ENCODE measurements at regions not wholly inside any gene's neighbourhood (a gene's known extent, or its start where the extent isn't known, plus 50 kb on each side); places are given as distances from the start of the nearest gene placed in this dataset.

DNA sequence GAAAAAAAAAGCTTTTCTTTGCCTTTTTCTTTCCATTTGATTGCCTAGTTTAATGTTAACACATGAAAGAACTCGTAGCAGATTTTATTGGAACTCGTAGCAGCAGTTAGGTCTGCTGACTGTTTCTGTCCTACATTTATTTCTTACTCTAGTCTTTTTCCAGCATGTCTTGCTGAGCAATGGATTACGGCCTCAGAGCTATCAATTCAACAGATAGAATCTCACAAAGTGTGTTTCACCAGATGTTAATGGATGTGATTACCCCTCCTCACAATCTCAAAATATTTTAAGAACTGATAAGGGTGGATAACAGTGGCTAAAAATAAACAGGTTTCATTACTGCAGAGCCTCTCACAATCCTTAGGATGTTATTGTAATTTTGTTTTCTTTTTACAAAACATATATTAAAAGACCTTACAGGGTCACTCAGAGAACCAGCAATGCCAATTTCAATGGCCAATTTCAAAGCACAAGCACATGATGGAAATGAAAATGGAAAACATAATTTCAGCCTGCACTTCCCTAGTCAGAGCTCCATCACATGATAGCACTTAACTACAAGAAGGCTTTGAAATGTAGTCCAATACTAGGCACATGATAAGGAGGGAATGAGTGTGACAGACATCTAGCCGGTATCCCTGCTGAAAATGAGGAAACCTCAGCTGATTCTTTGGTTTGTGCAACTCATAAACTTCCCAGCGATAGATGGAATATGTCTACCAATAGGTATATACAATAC lies 838.1 kb upstream of the SEMA6D start:
- TF ChIP-seq FOXK2 (IDR thresholded peaks at IDR 0.05) (no peak), RELB (IDR thresholded peaks at IDR 0.05; ENCODE audit: low read depth) (no peak), ZNF274 (IDR thresholded peaks at IDR 0.05; ENCODE audit: insufficient read depth, insufficient read length) (no peak), HCFC1 (IDR thresholded peaks at IDR 0.05; ENCODE audit: low read length) (no peak), NFYA (IDR thresholded peaks at IDR 0.05; ENCODE audit: borderline replicate concordance, low read depth, low read length) (no peak), BCLAF1 (IDR thresholded peaks at IDR 0.05) (no peak), BRCA1 (IDR thresholded peaks at IDR 0.05; ENCODE audit: low read depth, low read length) (no peak), SP1 (IDR thresholded peaks at IDR 0.05; ENCODE audit: low read depth, low read length) (no peak), POLR2AphosphoS2 (IDR thresholded peaks at IDR 0.05; ENCODE audit: low read depth, low read length) (no peak), BCL11A (IDR thresholded peaks at IDR 0.05; ENCODE audit: low read depth, low read length) (no peak), RFX5 (IDR thresholded peaks at IDR 0.05; ENCODE audit: low read depth, low read length) (no peak), FOS (IDR thresholded peaks at IDR 0.05; ENCODE audit: borderline replicate concordance, extremely low read depth, insufficient read length) (no peak), BMI1 (IDR thresholded peaks at IDR 0.05; ENCODE audit: borderline replicate concordance) (no peak)
- TF ChIP-seq, protein P1, sequence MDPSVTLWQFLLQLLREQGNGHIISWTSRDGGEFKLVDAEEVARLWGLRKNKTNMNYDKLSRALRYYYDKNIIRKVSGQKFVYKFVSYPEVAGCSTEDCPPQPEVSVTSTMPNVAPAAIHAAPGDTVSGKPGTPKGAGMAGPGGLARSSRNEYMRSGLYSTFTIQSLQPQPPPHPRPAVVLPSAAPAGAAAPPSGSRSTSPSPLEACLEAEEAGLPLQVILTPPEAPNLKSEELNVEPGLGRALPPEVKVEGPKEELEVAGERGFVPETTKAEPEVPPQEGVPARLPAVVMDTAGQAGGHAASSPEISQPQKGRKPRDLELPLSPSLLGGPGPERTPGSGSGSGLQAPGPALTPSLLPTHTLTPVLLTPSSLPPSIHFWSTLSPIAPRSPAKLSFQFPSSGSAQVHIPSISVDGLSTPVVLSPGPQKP (IDR thresholded peaks at IDR 0.05; ENCODE audit: low read depth, low read length): no peak
- TF ChIP-seq, protein P2, sequence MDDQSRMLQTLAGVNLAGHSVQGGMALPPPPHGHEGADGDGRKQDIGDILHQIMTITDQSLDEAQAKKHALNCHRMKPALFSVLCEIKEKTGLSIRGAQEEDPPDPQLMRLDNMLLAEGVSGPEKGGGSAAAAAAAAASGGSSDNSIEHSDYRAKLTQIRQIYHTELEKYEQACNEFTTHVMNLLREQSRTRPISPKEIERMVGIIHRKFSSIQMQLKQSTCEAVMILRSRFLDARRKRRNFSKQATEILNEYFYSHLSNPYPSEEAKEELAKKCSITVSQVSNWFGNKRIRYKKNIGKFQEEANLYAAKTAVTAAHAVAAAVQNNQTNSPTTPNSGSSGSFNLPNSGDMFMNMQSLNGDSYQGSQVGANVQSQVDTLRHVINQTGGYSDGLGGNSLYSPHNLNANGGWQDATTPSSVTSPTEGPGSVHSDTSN (IDR thresholded peaks at IDR 0.05; ENCODE audit: insufficient replicate concordance, low read depth, low read length): no peak
- TF ChIP-seq, protein P3, sequence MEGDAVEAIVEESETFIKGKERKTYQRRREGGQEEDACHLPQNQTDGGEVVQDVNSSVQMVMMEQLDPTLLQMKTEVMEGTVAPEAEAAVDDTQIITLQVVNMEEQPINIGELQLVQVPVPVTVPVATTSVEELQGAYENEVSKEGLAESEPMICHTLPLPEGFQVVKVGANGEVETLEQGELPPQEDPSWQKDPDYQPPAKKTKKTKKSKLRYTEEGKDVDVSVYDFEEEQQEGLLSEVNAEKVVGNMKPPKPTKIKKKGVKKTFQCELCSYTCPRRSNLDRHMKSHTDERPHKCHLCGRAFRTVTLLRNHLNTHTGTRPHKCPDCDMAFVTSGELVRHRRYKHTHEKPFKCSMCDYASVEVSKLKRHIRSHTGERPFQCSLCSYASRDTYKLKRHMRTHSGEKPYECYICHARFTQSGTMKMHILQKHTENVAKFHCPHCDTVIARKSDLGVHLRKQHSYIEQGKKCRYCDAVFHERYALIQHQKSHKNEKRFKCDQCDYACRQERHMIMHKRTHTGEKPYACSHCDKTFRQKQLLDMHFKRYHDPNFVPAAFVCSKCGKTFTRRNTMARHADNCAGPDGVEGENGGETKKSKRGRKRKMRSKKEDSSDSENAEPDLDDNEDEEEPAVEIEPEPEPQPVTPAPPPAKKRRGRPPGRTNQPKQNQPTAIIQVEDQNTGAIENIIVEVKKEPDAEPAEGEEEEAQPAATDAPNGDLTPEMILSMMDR (IDR thresholded peaks at IDR 0.05 in 2 of 3, conservative IDR thresholded peaks at IDR 0.05 in 1 of 3; ENCODE audit: control insufficient read depth in 2 of 3, extremely low read depth in 1 of 3, insufficient read depth in 1 of 3, low read depth in 3 of 3, low read length in 3 of 3): no peak
- no peaks in the 10 kb centered on the region for H3K27me3 ChIP-seq (replicated peaks in 1 of 2; ENCODE audit: control insufficient read depth in 2 of 2, insufficient read depth in 2 of 2, low read length in 1 of 2)
- H3K9ac ChIP-seq (ENCODE audit: control insufficient read depth, insufficient read depth, low read length): no peak overlapping the region
- H3K4me3 ChIP-seq: no peak overlapping the region
- H4K20me1 ChIP-seq (ENCODE audit: control insufficient read depth, insufficient read depth): no peaks in the 10 kb centered on the region
- ChIA-PET POLR2A (no interaction called here), SMC1A (ENCODE audit: uncharacterized antibody, unreplicated experiment) (no interaction called here), RAD21 (ENCODE audit: unreplicated experiment) (no interaction called here), CTCF (no interaction called here)
- in situ Hi-C loops (cut with MboI): no loop called here
- H3K36me3 ChIP-seq (ENCODE audit: control insufficient read depth in 2 of 2, insufficient read depth in 2 of 2, low read length in 1 of 2): no peaks in the 10 kb centered on the region
- ATAC-seq (no peak), FAIRE-seq (no peak), DNase-seq (ENCODE audit: low read depth, low spot score) (no peak)
- H3K4me2 ChIP-seq (ENCODE audit: control insufficient read depth, insufficient read depth): no peak overlapping the region
- WGBS (ENCODE audit: insufficient coverage, insufficient replicate concordance, low lambda C conversion rate, missing lambda C conversion rate): 29% methylated on average over 5 of the region's 5 CpGs
- intact Hi-C loops (cut with micrococcal nuclease; ENCODE audit: unreplicated experiment): no loop called here
- no peak overlapping the region for H3K27ac ChIP-seq (ENCODE audit: control insufficient read depth, insufficient read depth)
- no peaks in the 10 kb centered on the region for H3K9me3 ChIP-seq (replicated peaks; ENCODE audit: control insufficient read depth, insufficient read depth, low read length)
- H3K4me1 ChIP-seq (ENCODE audit: control insufficient read depth, insufficient read depth, low read length): no peaks in the 10 kb centered on the region
- H3K79me2 ChIP-seq (ENCODE audit: control insufficient read depth, insufficient read depth, low read length): no peaks in the 10 kb centered on the region
- no TSS peak for BruUV-seq (replicated peaks)
- no peak overlapping the region for H2AFZ ChIP-seq (ENCODE audit: control insufficient read depth, low read depth, low read length)

Data from GM12878 (cell line).